HCEC 1CT (cell line): ENCODE measurements at regions not wholly inside any gene's neighbourhood (a gene's known extent, or its start where the extent isn't known, plus 50 kb on each side); places are given as distances from the start of the nearest gene placed in this dataset.
"Not testable (repeated sequence)": the region's sequence is repeated elsewhere in the genome, so short reads cannot be mapped to it uniquely, and the experiment has no call there.

Experiments
- DNase-seq: peaks from one replicate; pipeline ENCODE4 v3.0.0-alpha.2; 2017

DNA sequence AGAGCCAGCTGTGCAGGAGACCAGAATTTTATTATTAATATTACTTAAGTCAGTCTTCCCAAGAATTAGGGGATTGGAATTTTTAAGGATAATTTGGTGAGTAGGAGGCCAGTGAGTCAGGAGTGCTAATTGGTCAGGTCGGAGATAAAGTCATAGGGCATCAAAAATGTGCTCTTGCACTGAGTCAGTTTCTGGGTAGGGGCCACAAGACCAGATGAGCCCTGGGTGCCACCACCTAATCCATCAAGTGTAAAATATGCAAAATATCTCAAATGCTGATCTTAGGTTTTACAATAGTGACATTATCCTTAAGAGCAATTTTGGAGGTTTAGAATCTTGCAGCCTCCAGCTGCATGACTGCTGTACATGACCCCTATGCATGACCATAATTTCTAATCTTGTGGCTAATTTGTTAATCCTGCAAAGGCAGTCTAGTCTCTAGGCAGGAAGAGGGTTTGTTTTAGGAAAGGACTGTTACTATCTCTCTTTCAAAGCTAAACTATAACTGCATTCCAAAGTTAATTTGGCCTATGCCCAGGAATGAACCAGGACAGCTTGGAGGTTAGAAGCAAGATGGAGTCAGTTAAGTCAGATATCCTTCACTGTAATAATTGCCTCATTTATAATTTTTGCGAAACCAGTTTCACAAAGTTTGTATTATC, 215.9 kb downstream of the RNF152 start:
- DNase-seq = no peak

DNA sequence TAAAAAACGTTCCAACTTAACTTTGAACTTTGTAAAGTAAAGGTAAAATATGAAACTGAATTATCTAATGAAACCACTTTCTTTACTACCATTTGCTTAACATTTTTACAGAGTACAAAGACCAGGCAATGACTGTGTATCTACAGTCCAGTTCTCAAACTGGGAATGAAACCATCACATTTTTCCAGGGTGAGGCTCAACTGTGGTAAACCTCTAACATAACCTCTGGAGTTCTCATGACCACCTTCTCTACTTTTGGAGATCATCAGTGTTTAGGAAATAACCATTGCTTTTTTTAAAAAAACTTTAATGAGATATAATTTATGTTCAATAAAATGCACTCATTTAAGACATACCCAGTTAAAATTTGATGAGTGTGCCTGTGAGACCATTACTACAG, 223.5 kb downstream of the RNF152 start:
- DNase-seq = no peak

DNA sequence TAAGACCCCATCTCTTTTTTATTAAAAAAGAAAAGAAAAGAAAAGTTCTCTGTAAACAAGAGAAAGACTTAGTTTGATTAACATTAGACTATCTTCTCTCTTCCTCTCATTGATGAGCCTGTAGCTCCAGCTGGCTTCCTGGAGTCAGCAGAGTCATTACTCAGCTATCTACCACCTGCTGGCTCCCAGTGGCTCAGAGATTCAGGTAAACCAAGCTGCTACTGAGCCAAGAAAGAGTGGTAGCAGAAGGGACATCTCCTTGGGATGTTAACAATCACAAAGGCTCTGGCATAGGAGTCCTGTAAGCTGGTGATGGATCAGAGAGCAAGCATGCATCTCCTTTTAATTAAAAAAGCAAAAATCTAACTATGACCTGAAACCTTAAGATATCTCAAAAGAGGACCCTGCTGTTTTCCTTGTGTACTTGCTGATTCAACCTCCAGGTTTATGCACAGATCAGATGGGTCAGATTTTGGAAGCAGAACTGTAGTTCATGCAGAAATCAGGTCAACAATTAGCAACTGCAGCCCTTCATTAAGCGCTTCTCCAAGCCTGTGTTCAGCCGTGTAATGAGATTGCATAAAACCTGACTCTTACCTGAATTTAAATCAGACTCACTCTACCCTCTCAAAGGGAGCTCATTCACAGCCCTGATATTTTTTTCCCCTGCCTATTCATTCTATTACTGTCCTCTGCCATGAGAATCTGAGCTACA, 225.8 kb downstream of the RNF152 start:
- no peak for DNase-seq

DNA sequence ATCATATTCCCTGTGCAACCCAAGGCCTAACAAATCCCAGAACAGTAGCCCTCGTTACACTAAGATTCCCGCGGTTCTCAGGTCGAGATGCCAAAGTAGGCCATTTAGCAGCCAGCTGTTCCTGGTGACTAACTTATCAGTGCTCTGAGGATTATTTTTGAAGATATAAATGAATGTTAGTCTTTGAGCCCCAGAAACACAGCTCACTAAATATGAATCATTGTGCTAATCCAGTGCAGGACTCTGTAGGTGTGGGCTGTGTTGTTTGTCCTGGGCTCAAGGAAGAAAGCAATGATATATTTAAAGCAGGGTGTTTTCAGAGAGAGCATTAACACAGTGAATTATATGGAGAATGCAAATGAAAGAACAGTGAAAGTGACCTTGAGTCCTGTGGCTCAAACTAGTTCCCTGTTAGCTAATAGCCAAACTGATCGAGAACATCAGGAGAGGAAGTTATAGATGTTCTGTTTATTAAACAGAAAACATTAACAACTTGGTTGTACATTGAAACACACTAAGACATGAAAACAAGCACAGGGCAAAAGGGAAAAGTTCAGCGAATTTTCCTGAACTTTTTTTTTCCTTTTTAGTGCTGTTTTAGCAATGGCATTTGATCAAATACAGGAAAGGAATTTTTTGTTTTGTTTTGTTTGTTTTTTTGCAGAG, 228.3 kb downstream of the RNF152 start:
- no peak for DNase-seq

DNA sequence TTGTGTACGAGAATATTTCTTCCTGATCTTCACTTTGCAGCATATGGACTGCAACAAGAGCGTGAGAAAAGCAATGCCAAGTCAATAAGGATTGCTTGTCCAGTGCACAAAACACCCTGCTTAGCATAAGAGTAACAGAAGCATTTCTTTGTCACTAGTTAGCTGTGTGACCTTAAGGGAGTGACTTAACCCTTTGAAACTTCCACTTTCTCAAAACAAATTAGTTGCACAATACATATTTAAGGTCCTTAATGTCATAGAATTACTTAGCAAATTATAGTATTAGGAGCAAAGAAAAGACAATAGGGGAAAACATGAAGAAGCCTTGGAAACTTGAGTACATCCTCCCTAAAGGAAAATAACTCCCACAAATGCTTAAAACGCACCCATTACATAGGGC, 230.1 kb downstream of the RNF152 start:
- DNase-seq = no peak

DNA sequence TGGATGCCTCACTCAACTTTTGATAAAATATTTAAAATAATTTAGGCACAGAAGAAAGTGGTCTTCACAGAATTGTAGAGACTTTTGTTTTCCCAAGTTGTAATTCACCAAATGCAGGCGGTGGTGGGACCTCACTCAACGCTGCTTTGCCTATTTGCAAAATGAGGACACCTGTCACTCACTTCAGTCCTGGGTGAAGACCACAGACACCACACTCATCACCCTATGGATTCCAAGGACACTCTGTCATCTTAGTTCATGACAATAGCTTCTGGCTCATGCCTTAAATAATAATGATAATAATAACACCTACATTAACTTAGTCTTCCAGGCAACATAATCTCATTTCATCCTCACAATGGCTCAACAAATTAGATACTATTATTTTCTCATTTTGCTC, 234.4 kb downstream of the RNF152 start:
- DNase-seq = no peak

DNA sequence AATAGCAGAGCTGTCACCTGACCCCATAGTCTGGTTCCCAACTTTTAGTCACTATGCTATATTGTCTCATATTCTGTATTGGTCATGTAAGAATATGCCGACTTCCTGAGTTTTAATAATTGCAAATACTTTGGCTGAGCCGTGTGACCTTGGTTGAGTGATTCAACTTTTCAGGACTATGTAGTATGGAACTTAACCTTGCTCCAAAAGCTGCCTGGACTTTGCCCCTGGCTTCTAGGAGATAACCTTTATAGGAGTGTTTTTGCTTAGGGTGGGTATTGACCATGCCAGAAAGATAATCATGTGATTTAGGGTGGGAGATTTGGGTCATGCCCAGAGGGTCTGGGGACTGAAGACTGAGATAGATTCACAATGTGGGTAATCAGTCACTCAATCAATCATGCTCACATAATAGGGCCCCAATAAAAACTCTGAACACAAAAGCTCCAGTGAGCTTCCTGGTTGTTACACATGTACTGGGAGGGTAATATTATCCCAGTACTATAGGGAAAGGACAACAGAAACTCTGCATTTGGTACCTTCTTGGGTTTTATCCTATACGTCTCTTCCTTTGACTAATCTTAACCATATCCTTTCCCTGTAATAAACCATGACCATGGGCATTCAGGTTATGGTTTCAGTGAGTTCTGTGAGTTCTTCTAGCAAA, 235.6 kb downstream of the RNF152 start:
- no peak for DNase-seq

DNA sequence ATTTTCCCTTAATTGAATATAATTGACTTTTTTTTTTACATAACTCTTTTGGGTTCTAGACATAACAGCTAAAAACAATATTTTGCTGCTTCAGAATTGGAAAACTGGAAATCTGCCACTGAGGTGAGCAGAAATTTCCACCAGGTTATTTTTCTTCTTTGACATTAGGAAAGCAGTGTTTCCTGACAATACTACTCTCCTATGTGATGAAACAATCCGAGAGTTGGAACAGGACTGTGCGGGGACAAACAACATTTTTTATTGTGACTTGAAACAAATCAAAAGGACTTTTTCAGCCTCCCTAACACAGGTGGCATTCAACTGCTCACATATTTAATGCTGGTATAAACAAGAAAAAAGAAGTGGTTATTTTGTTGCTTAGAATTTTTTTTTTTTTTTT, 237.2 kb downstream of the RNF152 start:
- DNase-seq = no peak

DNA sequence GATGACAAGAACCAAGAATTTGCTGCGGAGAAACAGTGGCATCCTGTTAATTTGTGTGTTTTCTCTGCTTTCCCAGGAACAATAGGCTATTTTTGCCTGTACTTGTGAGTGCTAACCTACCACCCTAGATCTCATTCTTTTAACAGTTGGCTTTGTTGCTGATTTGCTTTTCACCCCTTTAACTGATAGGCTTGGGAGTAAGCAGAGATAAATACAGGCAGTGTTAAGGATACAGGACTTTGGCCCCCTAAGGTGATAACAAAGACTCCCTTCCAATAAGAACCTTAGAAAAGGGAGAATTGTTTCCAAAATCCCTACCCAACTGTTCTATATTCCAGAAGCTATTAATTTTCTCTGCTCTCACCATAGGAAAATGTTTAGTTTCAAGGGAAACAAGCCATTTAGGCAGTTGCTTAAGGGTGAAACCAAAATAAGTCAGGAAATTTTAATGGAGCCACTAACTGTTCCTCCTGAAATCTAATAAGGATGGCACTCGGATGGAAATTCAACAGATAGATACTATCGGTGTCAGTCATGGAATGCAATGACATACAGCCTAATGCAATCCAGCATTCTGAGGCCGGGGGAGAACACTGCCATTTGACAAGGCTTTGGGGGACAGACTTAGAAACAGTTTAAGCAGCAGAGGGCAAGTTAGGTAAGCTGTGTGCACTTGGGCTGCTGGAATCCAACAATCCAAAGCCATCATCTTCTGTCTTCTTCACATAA, 238.8 kb downstream of the RNF152 start:
- no peak for DNase-seq

DNA sequence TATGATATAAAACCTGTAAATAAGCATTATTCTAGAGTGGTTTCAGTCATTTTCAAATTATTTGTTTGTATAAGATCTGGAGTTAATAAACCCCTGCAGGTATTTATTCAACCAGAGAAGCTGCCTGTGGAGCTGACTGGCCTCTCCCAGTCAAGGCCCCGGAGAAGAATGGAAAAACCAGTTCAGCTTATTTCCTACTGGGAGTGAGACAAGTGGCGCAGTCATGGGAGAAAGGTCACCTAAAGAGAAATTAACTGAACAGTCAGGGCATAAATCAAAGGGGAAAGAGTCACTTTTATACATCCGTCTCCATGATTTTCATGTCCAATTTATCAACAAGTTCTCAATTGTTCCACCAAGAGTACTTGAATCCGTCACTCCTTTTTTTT, 240.9 kb downstream of the RNF152 start:
- no peak for DNase-seq

DNA sequence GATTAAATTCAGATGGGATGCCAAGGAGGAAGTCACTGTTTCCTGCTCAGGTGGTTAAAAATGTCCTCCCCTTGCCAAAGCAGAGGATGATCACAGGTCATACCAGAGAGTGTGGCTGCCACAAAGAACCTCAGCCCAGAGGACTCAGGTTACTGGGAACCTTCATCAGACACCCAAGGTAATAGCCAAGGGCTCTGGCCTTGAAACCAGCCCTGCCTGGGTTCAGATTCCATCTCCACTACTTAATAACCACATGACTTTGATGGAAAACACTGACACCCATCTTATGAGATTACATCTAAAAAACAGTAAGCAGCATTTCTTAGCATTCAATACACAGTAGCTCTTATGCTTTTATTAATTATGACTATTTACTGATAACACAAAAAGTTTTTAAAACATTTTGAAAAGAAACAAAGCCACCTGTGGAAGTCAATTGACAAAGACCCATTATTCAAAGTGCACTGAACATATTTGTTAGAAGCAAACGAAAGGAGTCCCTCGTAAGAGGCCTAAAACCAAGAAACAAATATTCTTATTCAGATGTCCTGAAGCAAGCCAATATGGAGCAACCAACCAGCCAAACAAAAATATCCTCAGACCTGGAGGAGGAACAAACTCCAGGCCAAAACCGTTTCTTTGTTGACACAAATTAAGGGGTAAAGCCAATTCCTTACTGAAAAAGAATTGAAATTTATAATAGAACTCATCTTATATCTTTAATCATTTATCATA, 241.5 kb downstream of the RNF152 start:
- DNase-seq = no peak

DNA sequence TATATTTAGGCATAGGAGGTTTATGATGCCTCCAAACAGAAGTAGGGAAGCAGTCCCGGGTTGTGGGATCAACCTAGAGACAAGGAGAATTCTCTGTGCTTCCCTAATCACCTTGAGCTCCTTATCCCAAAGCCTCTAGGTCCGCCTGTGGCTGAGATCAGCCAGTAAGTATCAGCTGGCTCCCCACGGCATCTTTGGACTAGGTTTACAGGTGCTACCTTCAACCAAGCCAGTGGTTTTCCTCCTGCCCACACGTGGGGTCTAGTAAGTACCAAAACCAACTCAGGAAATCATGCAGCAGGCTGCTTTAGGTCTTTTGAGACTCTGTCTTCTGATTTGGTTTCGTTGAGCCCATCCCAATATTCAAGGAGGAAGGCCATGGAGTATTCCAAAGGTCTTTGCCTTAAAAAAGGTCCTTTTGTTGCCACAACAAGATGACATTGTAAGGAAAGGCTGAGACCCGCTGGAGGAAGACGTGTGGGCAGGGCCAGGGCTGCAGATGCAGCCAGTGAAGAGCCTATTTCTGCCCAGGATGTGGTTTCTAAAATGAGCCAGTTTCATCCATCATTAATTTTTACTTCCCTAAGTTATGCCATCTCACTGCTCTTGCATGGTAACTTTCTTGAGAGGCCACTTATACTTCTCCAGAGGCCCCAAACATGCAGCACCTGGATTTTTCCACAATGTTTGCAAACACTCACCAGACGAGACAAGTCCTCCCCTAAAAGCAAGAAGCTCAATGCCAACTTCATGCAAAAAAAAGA, 248.7 kb downstream of the RNF152 start:
- DNase-seq = no peak

DNA sequence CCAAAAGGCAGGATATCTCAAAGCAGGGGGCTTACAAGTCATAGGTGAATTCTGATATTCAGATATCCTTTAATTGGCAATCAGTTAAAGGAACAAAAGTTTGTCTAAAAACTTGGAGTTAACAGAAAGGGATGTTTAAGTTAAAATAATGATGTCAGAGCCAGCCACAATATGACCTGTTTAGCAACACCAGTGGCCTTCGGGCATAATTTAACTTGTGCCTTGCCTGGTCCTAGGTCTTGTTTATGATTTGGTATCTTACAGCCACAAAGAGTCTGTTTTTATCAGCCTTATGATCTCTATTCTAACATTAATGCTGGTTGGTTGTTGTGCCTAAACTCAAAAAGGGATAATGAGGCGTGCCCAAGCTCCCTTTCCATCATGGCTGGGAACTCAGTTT, 252.9 kb downstream of the RNF152 start:
- no peak for DNase-seq

DNA sequence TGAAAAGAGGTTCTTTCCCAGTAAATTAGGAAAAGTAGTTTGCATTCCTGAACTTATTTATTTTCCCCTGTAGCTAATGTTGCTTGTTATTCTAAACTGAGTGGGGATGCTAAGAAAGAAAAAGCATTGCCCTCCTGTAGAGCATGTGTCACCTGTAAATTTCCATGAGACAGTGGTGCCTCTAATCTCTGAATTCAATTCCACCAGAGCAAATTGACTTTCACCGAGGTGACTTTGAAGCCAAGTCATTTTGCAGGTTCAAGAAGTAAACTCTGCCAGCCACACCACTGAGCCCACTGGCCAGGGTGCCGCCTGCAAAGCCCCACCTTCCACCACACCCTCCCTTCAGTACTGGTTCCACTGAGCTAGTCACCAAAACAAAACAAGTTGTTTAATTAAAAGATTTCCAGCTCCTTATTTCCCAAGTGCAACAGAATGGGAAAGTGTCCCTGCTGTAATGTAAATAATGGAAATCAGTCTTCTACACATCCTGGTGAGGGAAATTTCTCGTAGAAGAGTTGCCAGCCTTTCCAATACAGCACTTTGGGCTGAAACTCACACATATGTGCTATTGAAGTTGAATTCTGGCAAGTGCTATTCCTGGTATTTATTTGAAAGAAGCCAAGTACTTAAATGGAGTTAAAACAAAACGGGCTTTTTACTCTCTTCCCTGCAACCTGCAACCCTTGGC, 254.8 kb downstream of the RNF152 start:
- DNase-seq = no peak

DNA sequence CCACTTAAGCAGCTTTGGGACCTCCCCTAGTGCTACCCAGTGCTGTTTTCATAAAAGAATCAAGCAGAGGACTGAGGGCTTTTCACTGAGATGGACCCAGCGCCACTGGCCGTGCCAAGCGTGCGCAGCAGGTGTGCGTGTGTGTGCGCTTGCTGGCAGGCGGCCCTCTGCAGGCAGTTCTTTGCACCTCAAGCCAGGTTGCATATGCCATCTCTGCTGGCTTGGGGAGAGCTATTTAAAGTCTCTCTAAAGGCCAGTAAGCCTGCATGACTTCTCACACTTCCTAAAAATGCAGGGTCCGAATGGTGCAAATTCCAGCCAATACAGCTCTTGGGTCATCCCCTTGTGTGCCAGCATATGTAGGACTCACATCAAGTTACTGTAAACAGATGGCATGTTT, 255.5 kb downstream of the RNF152 start:
- no peak for DNase-seq

DNA sequence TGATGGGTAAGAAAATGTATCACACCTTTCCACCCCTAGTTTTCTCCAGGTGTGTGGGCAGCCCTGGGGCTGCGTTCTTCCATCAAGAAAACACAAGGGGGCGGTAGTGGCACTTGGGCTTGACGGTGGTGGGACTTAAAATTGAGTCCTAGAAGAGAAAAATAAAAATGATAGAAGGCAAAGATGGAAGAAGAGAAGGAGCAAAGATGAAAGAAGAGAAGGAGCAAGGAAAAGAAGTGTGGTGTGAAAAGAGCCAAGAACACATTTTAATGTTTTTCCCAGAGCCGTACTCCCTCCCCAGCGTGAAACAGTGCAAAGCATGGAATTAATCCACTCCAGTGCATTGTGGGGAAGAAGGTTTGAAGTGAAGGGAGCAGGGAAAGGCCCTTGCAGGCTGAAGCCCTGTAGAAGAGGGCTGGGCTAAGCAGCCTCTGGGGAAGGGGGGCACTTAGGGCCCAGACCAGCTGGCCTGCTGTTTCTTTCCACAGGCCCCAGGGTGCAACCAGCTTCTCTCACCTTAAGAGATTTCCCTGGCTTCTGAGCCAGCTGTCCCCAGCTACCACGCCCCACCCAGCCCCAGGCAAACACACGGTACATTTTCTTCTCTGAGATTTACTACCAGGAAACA, 256.8 kb downstream of the RNF152 start:
- DNase-seq = peak; percentile 41

DNA sequence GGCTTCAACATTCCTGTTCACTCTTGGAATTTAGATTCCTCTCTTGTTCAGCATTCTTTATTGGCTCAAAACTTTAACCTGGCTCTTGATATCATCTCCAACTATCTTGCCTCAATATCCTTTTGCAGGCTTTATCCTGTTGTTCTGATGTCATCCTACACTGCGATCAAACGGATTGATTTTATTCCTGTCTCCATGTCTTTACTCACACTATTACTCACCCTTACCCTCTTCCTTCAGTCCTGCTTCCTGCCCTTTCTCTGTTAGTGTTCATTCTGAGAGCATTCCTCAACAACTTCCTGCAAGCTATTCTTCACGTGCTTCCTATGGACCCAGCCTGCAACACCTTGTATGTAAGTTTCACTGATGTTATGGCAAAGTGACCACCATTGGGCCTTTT, 264.7 kb downstream of the RNF152 start:
- peak; percentile 68 for DNase-seq

DNA sequence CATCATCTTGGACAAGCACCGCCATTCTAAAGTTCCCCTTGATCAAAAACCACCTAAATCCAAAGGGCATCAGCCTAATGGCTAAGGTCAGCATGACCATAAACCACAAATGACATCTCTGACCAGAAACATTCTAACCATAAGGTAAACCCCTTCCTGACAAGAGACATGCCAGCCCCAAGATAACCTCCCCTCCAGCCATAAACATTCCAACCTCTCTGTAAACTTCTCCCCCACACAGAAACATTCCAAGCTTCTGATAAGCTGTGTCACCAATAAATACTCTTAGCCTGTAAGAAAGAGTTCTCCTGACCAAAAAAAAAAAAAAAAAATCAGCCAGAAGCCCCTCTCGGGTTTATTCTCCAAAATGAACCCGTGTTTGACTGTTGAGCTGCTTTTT, 268.2 kb downstream of the RNF152 start:
- not testable (repeated sequence) for DNase-seq

DNA sequence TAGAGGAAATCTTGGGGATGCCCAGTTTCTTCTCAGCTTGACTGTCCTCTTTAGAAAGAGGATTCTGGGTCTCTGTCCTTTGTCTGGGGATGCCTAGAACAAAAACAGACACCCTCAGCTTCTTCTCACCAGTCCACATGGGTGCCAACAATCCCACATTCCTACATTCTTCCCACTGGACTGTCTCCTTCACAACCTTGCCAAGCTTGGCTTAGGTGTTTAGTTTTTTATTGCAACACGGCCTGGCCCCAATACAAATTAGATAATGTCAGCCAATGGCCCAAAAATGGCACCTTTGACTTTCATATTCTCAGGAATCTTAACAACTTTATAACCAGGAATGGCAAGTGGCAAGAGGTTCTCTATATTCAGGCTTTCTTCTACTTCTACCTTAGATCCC, 273.0 kb downstream of the RNF152 start:
- DNase-seq = no peak

DNA sequence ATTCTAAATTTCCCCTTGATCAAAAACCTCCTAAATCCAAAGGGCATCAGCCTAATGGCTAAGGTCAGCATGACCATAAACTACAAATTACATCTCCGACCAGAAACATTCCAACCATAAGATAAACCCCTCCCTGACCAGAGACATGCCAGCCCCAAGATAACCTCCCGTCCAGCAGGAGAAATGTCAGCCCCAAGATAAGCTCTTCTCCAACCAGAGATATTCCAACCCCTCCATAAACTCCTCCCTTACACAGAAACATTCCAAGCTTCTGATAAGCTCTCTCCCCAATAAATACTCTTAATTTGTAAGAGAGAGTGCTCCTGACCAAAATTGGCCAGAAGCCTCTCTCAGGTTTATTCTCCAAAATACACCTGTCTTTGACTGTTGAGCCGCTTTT, 274.0 kb downstream of the RNF152 start:
- DNase-seq = no peak
